Suppressor macrophage treated with lipopolysaccharide for 4 hours (primary cell): ENCODE measurements at regions not wholly inside any gene's neighbourhood (a gene's known extent, or its start where the extent isn't known, plus 50 kb on each side); places are given as distances from the start of the nearest gene placed in this dataset.

ENCODE experiments used
- DNase-seq: peaks from one replicate; pipeline ENCODE4 v3.0.0-alpha.2; 2020

DNA sequence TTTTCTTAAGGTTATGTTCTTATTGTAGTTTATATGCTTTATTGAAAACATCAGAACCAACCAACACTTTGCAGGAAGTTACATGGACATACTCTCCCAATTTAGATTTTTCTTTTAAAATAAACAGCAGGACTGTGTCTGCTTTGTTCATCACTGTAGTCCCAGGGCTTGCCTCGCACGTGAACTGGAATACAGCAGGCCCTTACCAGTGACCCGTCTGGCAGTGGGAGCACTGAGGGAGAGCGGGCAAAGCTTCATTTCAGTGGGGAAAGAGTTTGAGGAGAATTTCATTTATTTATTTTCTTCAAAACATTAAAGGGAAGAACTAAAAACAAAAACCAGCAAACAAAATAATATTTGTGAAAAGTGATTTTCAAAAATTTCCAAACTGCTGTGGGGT is 230.8 kb downstream of the PAX1 start:
- no peak for DNase-seq

DNA sequence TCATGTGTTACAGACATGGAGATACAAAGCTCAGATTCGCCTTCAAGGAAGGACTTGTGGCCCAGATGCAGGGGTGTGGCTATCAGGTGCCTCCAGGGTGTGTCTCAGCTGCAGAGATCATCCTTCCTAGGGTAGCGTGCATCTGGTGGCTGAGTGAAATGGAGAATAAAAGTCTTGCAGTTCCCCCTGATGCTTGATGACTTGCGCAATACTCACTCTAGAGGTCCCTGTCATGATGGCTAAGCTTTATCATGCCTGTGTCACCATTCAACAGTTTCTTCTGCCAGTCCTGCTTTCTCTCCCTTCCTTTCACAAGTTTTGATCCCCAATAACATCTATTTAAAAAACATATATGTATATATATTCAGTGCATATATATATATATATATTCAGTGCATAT is 228.1 kb downstream of the PAX1 start:
- DNase-seq, result no peak

DNA sequence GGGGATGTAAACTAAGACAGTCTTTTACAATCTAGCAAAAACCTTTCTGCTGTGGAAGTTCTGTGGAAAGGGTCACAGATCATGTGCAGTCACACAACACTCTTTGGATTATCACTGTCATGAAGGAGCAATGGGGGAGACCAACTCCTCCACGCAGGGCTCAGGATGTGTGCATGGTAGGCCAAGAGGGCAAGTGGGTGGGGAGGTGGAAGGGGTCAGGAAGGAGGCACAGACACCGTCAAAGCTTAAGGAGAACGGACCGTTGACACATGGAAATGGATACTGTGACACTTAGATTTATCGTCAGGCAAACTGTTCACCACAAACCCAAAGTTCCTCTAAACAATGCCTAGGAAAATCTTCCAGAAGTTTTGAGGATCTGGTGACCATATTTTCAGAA is 215.8 kb downstream of the PAX1 start:
- DNase-seq, result no peak

DNA sequence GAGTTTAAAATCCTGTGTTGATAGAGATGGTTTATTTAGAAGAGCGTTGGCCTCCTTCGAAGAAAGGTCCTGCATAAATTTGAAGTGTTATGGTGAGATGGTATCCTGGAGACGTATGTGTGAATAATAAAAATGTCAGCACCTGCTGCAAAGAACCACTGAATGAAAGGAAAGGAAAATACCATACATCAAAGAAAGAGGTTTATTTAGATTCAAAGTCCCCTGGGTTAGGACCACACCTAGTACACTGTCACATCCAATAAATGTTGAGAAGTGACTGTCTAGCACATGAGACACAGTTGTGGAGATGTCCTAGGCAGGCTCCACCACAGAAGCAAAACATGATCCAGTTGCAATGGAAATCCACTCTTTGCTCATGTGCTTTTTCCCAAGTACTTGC is 214.7 kb downstream of the PAX1 start:
- no peak for DNase-seq

DNA sequence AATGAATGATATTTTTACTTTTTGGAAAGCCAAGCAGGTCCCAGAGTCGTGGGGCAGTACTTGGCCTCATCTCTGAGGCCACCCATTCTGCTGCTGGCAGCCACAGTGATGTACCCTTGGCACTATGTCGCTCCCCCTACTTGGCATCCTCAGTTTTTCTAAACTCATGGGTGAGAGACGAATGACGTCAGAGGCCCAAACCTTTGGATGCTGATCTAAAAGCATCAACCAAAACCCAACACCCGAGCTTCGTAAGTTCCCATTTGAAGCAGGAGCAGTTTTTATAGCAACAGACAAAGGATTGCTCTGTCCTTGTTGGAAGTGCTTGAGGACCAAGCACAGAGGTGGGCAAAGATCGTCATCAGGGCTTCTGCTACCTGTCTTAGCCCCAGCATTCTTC is 212.9 kb downstream of the PAX1 start:
- no peak for DNase-seq

DNA sequence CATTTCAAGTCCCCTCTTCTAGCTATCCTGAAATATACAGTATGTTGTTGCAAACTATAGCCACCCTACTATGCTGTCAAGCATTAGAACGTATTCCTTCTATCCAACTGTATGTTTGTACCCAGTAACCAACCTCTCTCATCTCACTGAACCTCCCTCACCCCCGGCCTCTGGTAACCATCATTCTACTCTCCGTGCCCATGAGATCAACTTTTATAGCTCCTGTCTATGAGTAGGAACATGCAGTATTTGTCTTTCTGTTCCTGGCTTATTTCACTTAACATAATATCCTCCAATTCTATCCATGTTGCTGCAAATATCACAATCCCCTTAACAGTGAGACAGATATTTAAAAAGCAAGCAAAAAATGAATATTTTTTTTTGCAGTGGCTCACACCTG is 196.9 kb downstream of the PAX1 start:
- DNase-seq, result no peak

DNA sequence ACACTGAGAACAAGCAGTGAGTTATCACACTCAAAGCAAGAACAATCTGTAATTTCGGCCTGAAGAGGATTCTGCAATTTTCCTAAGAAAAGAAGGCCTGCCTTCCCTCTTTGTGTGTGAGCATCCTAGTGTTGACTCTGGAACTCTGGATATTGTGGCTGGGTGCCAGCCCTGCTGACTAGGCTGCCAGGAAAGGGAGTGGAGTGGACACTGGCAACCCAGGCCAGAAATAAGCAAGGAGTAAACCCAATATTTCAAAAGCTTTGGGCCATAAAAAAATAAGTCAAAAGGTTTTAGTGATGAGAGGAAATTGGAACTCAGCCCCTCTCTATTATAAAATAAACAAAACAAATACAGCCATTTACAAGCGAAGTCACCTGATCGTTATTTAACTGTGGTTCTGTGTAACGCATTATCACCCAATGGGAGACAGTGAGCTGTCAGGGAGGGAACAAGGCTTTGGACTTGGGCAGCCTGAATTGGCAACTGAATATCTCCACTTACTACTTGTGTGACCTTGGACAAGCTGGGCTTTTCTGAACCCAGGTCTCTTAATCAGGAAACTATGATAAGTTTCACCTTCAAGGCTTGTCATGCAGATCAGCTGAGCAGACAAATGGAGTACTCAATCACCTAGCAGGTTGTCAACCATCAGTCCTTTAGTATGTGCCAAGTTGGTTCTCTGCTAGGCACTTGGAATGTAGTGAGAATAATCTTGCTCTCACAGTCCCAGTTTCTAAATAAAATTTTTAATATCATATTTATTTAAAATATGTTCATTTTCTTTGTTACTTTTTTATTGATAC is 196.2 kb downstream of the PAX1 start:
- no peak for DNase-seq

DNA sequence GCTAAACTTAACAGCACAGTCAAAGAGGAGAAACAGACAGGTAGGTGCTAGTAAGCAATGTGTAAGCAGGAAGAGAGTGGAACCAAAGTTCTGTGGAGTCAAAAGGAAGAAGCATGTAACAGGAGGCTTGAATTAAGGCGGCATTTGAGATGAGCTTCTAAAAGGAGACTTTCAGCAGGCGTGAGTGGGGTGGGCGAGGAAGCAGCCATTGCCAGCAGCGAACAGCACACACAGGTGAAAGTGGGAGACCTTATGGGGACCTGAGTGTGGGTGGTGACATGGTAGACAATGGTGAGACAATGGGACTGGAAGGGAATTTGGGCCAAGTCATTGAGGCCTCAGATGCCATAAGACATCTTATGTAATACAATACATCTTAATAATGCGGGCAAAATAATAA is 195.0 kb downstream of the PAX1 start:
- no peak for DNase-seq

DNA sequence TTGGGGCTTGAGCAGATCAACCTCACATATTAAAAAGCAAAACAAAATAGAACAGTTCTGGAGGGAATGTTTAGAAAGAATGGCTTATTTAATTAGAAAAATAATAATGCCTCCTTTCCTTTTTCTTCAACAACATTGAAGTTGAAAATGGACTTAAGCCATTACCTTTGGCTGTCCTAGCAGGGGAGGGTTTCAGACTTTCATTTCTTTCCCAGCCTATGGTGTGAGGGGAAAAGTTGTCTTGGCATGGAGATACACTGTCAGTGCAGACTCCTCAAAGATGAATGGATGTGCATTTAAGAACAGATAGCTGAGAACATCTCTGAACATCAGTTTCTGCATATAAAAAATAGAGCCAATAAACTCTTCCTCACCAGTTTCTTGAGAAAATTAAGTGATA is 169.5 kb downstream of the PAX1 start:
- DNase-seq, result no peak

DNA sequence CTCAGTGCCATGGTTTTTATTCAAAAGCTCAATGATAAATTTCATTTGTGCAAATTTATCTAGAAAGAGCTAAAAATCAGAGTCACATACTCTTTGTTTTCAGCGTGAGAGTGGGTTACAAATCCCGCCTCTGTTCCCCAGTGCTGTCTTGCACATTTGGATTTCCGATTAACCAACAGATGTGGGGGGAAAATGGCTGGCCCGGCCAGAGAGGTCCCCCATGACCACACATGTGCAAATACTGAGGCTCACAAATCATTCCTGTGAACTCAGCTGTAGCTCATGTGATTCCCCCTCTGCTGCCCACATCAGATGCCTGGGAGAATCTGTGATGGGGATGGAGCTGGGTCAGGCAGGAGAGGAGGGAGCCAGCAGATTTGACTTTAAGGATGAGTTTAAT is 168.7 kb downstream of the PAX1 start:
- no peak for DNase-seq

DNA sequence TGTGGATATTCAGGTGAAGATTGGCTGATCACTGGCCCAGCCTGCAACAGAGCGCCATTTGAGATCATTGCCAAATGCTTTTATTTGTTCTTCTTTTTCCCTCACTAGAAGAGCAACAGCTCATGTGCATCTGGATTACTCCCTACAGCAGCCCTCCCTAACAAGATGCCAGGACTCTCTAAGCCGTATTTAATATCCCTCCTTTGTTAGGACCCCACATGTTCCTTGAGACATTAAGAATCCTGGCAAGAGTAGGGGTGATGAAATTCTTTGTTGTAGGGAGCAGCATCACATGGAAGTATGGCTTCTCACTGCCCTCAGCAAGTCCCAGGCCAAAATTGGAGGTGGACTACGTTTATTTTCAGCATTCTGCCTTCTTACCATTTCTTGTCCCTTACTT is 167.8 kb downstream of the PAX1 start:
- DNase-seq, result no peak

DNA sequence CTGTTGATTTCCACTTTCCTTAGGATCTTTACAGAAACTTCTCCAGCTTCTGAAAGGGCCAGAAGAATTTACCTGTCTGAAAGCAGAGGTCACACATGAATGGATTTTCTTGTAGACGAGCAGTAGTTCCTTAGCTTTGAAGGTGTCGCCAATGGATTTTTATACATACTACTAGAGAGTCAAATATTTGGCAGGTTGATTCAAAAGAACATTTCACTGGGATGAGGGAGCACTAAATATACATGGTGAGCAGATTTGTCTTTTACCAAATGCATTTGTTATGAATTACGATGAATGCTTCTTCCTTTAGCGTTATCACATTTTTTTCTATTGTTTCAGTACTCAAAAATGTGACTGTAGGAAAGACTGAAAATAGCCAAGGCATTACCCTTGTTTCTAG is 162.3 kb downstream of the PAX1 start:
- no peak for DNase-seq

DNA sequence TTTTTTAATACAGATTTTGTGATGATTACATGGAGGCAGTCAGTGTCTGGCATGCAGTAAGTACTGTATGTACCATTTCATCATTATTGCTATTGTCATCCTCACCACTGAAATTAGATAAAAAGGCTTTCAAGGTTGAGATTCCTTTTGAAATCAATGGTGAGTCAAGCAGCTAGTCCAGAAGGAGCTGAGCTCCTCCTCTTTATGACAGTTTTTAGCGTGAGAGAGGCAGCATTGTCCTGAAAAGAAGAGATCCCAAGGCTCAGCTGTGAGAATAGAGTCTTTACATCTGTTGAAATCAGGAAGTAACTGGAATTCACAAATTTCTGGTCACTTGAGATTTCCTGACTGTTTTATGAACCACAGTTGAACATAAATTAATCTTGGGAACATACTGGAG is 161.9 kb downstream of the PAX1 start:
- DNase-seq, result no peak

DNA sequence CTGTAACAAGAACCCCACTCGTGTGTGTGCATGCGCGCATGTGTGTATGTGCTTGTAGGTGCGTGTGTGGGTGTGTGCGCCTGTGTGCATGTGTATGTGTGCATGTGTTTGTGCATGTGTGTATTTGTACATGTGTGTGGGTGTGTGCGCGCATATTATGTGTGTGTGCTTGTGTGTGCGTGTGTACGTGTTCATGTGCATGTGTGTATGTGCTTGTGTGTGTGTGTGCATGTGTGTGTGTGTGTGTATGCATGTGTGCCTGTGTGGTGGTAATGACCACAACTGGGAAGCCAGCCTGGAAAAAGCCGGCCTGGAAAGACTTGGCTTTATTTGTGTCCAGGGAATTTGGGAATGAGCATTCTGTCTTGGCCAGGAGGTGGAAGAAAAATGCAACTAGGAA is 157.5 kb downstream of the PAX1 start:
- DNase-seq, result no peak

DNA sequence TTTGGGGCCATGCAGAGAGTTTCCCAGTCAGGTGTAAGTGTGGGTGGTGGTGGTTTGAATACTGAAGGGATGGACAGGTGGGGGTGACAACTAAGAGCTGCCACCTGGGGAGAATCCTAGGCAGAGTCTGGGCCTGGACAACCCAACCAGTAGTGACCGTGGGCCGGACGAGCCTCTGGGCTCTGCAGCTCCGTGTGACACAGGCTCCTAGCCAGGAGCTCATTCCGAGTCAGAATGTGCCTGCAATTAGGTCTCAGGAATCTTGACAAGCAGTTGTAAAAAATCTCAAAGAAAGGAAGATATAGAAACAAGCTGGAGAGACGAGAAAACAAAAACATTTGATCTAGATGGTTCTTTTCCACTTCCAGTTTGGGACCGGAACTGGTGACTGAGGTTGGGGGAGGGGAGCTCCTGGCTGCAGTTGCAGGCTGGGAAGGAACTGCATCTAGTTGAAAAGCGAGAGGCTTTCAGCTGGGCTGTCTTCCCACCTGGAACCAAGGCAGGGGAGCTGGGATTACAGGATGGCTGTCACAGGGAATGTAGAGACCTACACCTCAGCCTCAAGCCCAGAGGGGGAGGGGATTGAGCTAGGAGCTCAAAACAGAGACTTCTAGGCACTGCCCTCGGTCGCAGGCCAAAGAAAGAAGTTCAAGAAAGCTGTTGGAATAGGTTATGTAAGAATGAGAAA is 156.9 kb downstream of the PAX1 start:
- DNase-seq, result no peak

DNA sequence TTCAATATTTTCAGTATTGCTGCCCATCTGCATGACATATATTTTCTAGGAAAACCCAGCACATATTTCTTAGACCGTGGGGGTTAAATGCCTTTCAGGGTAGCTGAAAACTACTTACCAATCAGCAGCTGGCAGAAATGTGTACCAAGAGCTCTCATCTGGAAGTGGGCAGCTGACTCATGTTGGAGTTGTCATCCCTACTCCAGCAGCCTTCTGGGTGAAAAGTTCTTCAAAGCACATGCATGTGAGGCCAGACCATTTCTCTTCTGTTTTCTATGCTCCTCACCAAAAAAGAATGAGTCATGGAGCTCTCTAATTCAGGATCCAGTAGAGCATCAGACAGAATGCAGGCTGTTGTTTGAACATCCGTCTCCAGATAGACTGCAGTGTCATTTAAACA is 135.5 kb downstream of the PAX1 start:
- DNase-seq, result no peak

DNA sequence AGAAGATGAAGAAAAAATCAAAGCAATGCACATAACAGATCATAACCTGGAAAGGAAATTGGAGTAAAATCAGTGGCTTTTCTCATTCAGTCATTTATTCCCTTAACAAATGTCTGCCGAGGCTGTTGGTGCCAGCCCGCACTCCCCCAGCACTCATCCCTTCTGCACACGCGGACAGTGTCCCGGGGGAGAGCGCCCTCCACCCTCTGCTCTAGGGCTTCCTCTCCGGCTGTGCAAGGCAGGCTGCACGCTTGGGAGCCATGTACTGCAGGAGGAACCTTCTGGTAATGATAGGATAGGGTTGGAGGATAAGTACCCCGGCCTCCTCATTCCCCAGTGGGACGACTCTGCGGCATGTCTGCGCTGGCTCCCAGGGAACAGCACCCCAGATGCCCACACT is 134.5 kb downstream of the PAX1 start:
- DNase-seq, result no peak

DNA sequence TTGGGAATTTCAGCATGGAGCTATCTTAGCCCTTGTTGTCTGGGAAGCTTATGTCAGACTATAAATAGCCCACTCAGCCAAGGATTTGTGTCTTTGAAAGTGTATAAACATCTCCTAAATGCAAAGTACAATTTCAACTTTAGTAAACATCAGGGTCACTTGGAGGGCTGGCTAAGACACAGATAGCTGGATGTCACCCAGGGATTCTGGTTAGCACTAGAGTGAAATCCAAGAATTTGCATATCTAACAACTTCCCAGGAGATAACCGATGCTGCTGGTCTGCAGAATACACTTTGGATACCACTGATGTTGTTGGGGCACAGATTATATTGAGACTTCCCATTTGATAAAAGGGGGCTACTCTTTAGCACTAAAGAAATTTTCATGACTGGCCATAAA is 130.9 kb downstream of the PAX1 start:
- no peak for DNase-seq

DNA sequence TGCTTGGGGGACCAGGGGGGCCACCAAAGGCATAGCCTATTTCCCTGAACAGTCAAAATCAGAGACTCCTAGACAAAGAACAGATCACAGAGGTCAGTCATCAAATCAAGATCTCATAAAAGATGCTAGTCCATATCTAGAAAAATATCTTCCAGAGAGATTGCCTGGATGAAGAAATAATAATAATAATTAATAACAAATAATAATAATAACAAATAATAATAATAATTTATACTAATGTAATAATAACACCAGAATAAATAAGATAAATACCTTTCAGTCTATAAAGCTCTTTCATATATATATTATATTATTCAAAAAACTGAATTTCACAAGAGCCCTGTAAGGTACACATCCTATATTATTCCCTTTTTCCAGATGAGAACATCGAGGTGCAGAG is 129.6 kb downstream of the PAX1 start:
- DNase-seq, result no peak

DNA sequence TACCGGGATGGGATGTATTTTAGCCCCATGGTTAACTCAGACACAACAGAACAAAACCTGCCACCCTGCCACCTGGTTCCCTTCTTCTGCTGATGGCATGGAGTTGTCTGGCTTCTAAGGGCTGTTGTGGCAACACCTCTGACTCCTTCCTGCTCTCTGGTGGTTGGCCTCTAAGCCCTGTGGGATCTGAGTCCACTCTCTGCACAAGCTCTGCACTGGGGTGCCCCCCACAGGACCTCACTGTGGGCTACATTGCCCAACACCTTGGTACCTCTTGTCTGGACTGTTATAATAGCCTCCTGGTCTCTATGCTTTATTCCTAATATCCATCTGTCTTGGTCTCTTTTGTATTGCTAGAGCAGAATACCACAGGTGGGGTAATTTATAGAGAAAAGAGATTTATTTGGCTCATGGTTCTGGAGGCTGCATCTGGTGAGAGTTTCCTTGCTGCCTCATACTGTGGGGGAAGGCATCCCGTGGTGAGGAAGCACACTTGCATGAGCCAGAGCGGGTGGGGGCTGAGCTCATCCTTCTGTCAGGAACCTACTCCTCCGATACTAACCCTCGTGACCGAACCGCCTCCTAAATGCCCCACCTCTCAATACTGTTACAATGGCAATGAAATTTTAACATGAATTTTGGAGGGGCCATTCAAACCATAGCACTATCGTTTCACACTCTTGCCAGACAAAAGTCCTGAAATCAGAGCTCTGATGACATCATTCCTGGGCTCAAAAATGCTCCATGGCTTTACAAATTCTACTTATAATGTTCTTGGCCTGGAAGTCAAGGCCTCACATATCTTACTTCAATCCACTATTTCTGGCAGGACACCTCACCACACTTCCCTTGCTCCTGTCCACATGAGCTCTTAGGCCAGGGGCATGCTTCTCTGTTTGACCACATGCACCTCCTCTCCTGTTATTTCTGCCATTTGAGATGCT is 127.2 kb downstream of the PAX1 start:
- no peak for DNase-seq

DNA sequence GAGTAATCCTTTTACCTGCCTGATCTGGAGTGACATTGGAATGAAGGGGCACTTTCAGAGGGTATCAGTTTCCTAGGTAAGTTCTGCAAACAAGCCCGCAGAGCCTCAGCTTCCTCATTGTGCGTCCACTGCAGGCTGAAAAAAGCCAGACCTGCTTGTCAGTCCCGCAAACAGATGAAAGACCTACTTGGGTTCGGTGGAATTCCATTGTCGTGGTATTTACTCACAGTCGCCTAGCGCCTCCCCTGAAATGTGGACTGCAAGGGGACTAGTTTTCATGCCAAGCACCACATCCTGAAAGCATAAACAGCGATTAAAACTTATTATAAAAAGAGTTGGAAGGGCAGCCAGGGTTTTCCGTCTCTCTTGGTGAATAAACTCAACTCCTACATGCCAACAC is 121.5 kb downstream of the PAX1 start:
- no peak for DNase-seq

DNA sequence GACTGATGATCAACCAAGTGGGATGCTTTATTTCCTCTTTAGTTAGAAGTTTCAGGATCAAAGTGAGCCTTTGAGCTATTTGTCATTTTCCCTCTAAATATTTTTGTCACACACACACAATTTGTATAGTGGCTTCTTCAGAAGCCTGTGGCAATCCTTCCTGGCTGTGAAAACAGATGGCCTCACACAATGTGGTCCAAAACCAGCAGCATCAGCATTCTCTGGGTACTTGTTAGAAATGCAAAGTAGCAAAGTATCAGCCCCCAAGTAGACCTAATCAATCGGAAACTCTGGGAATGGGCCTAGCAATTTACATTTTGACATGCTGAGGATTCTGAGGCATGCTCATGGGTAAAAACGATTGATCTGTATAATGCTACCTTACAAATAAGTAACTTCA is 115.9 kb downstream of the PAX1 start:
- no peak for DNase-seq

DNA sequence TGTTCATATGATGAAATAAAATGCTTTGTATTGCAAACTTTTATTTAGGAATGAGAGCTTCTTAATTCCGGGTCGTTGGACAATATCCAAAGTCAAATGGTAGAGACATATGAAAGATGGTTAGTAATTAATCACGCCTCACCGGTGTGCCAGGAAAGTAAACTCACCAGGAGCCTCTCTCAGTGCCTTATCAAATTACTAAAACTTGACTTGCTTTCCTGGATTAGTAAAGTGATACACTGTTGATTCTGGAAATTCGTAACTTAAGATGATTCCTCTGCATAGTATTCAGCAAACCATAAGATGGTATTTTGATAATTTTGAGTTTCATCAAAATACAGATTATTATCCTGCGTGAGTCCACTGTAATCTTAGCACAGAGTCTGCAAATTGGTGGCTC is 115.2 kb downstream of the PAX1 start:
- DNase-seq, result no peak

DNA sequence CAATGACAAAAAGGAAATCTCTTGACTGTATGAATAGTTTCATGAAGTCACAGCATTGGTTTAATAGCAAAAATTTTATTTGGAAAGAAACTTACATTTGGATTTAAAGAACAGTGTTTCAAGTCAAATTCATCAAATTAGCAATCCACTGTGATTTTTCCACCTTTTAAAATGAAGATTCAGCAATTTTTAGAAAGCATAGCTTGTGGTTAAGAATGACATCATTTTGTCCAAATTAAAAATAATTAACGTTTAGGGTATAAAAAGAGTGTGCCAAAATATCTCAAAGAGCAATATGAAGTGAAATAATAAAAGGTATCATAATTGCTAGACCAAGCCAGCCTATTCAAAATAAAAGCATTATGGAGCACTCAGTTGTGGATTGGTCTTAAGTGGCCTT is 114.6 kb downstream of the PAX1 start:
- no peak for DNase-seq
